ENCODE measurements at regions not wholly inside any gene's neighbourhood (a gene's known extent, or its start where the extent isn't known, plus 50 kb on each side); places are given as distances from the start of the nearest gene placed in this dataset.

- no peak for TF ChIP-seq CTCF (conservative IDR thresholded peaks at IDR 0.05; ENCODE audit: low read depth, low read length)
- no peak for TF ChIP-seq EZH2 (IDR thresholded peaks at IDR 0.05; ENCODE audit: low read length, unreplicated experiment)
- no peak for TF ChIP-seq EZH2phosphoT487 (IDR thresholded peaks at IDR 0.05; ENCODE audit: borderline replicate concordance, low read length)
Measured at GRCh38 chr9:17846948-17847655, 268.2 kb downstream of the SH3GL2 start.
